ENCODE measurements at regions not wholly inside any gene's neighbourhood (a gene's known extent, or its start where the extent isn't known, plus 50 kb on each side); places are given as distances from the start of the nearest gene placed in this dataset.

DNA sequence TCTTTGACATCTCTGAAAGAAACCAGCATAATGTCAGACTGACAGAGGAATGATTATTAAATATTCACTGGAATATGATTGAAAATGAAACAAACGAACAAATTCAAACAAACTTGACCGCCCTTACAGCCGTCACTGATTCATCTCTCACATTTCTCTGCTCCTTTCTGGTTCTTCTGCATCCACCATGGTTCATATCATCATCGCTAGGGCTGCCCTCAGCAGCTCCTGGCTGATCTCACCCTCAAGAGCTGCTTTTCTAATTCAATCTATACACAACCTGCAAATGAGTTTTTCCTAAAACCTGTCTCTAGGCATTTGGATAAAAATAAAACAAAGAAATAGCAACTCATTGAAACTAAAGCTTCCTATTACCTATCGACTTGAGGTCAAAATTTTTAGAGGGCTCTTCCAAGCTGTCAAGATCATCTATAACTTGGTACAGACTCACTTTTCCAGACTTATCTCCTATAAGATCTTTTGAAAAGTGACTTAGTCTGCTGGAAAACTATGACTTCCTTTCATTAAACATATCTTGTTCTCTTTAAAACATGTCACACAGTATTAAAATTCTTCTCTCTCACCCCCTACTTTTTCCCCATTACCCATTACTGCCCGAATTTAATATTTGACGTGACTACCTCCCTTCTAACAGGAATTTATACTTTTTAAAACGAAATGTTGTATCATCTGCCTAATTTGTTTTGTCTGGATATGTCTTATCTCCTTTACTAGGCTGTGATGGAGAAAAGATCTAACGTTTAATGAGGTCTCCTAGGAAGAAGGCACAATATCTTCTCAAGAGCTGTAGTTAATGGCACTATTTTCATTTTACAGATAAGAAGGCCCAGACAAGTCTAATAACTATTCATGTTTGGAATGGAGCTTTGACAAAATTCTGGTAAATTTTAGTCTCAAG lies 71.0 kb upstream of the UNC5C start:
- TF ChIP-seq, protein P1, sequence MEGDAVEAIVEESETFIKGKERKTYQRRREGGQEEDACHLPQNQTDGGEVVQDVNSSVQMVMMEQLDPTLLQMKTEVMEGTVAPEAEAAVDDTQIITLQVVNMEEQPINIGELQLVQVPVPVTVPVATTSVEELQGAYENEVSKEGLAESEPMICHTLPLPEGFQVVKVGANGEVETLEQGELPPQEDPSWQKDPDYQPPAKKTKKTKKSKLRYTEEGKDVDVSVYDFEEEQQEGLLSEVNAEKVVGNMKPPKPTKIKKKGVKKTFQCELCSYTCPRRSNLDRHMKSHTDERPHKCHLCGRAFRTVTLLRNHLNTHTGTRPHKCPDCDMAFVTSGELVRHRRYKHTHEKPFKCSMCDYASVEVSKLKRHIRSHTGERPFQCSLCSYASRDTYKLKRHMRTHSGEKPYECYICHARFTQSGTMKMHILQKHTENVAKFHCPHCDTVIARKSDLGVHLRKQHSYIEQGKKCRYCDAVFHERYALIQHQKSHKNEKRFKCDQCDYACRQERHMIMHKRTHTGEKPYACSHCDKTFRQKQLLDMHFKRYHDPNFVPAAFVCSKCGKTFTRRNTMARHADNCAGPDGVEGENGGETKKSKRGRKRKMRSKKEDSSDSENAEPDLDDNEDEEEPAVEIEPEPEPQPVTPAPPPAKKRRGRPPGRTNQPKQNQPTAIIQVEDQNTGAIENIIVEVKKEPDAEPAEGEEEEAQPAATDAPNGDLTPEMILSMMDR (IDR thresholded peaks at IDR 0.05), result no peak
- TF ChIP-seq POLR2A (IDR thresholded peaks at IDR 0.05), result no peak
